H9 (cell line): ENCODE measurements at regions not wholly inside any gene's neighbourhood (a gene's known extent, or its start where the extent isn't known, plus 50 kb on each side); places are given as distances from the start of the nearest gene placed in this dataset.

Experiments used
- DNase-seq: peaks from one replicate; pipeline ENCODE4 v3.0.0-alpha.2; 2017
- H2AFZ ChIP-seq: one replicate; pipeline ENCODE4 v1.6.1; 2013; ENCODE audit warnings: mild to moderate bottlenecking, low read length, control low read depth, moderate library complexity
- H2AK5ac ChIP-seq: 2 replicates; pipeline ENCODE4 v1.6.1; 2013; ENCODE audit warnings: low read length, control low read depth, mixed read lengths; ENCODE audit not compliant: insufficient read length
- H2BK120ac ChIP-seq: one replicate; pipeline ENCODE4 v1.6.1; 2013; ENCODE audit warnings: low read depth, mild to moderate bottlenecking, low read length, control low read depth, inconsistent platforms; ENCODE audit not compliant: poor library complexity, severe bottlenecking
- H2BK12ac ChIP-seq: 2 replicates; pipeline ENCODE4 v1.6.1; 2013; ENCODE audit warnings: low read length, control low read depth, mixed read lengths, low read depth; ENCODE audit not compliant: insufficient read length
- H2BK15ac ChIP-seq: 2 replicates; pipeline ENCODE4 v1.6.1; 2013; ENCODE audit warnings: low read depth, low read length, control low read depth
- H2BK20ac ChIP-seq: one replicate; pipeline ENCODE4 v1.6.1; 2013; ENCODE audit warnings: low read depth, mild to moderate bottlenecking, low read length, control low read depth, inconsistent platforms; ENCODE audit not compliant: poor library complexity, severe bottlenecking
- H2BK5ac ChIP-seq: 2 replicates; pipeline ENCODE4 v1.6.1; 2013; ENCODE audit warnings: low read length, control low read depth, mixed read lengths; ENCODE audit not compliant: insufficient read length
- H3K14ac ChIP-seq: 2 replicates; pipeline ENCODE4 v1.6.1; 2013; ENCODE audit warnings: low read length, control low read depth; ENCODE audit not compliant: insufficient read depth
- H3K18ac ChIP-seq: 2 replicates; pipeline ENCODE4 v1.6.1; 2013; ENCODE audit warnings: low read depth, mild to moderate bottlenecking, mixed read lengths, low read length, control low read depth; ENCODE audit not compliant: insufficient read length
- H3K23ac ChIP-seq: 2 replicates; pipeline ENCODE4 v1.6.1; 2013; ENCODE audit warnings: low read length, control low read depth, mixed read lengths, low read depth; ENCODE audit not compliant: insufficient read length
- H3K23me2 ChIP-seq: 2 replicates; pipeline ENCODE4 v1.6.1; 2013; ENCODE audit warnings: low read depth, mild to moderate bottlenecking, mixed read lengths, low read length, control low read depth; ENCODE audit not compliant: insufficient read length, poor library complexity, severe bottlenecking
- H3K27ac ChIP-seq: 2 replicates; pipeline ENCODE4 v1.5.1; 2013; ENCODE audit warnings: low read length, control low read depth, mixed read lengths, low read depth; ENCODE audit not compliant: insufficient read length
- H3K27me3 ChIP-seq: 2 replicates; pipeline ENCODE4 v1.6.1; 2013; ENCODE audit warnings: low read length, control low read depth, inconsistent platforms; ENCODE audit not compliant: insufficient read depth
- H3K4ac ChIP-seq: 2 replicates; pipeline ENCODE4 v1.6.1; 2013; ENCODE audit warnings: low read depth, mild to moderate bottlenecking, control low read depth, inconsistent platforms, low read length, moderate library complexity
- H3K4me1 ChIP-seq: 2 replicates; pipeline ENCODE4 v1.6.1; 2013; ENCODE audit warnings: low read length, control low read depth, inconsistent platforms; ENCODE audit not compliant: insufficient read depth
- H3K4me2 ChIP-seq: 2 replicates; pipeline ENCODE4 v1.6.1; 2013; ENCODE audit warnings: low read length, control low read depth, mixed read lengths; ENCODE audit not compliant: insufficient read length, insufficient read depth
- H3K56ac ChIP-seq: 2 replicates; pipeline ENCODE4 v1.6.1; 2013; ENCODE audit warnings: low read depth, mild to moderate bottlenecking, mixed read lengths, low read length, control low read depth; ENCODE audit not compliant: insufficient read length
- H3K79me1 ChIP-seq: 2 replicates; pipeline ENCODE4 v1.6.1; 2013; ENCODE audit warnings: low read depth, mild to moderate bottlenecking, moderate library complexity, low read length, control low read depth, inconsistent platforms; ENCODE audit not compliant: insufficient read depth, poor library complexity, severe bottlenecking
- H3K79me2 ChIP-seq: 2 replicates; pipeline ENCODE4 v1.6.1; 2013; ENCODE audit warnings: low read length, control low read depth, inconsistent platforms; ENCODE audit not compliant: insufficient read depth
- H3K9ac ChIP-seq: 2 replicates; pipeline ENCODE4 v1.6.1; 2013; ENCODE audit warnings: low read length, control low read depth, mixed read lengths; ENCODE audit not compliant: insufficient read length; ENCODE audit errors: extremely low read depth
- H3K9me3 ChIP-seq: one replicate; pipeline ENCODE4 v1.6.1; 2013; ENCODE audit warnings: low read depth, low read length, inconsistent platforms; ENCODE audit not compliant: control insufficient read depth
- H3T11ph ChIP-seq: one replicate; pipeline ENCODE4 v1.6.1; 2013; ENCODE audit warnings: mild to moderate bottlenecking, low read length, control low read depth, inconsistent platforms
- H4K20me1 ChIP-seq: one replicate; pipeline ENCODE4 v1.6.1; 2013; ENCODE audit not compliant: control insufficient read depth, insufficient read length, insufficient read depth
- H4K5ac ChIP-seq: 2 replicates; pipeline ENCODE4 v1.6.1; 2013; ENCODE audit warnings: low read depth, mild to moderate bottlenecking, mixed read lengths, low read length, control low read depth; ENCODE audit not compliant: insufficient read length
- H4K8ac ChIP-seq: replicated peaks from 2 replicates; pipeline ENCODE4 v1.6.1; 2013; ENCODE audit warnings: low read length, control low read depth, mixed read lengths, low read depth; ENCODE audit not compliant: insufficient read length
- H4K91ac ChIP-seq: 2 replicates; pipeline ENCODE4 v1.6.1; 2013; ENCODE audit warnings: low read depth, mild to moderate bottlenecking, moderate library complexity, mixed read lengths, low read length, control low read depth; ENCODE audit not compliant: insufficient read length
- H3K27ac Mint-ChIP-seq, 3 experiments: 2 replicates in 2 of 3; 3 replicates in 1 of 3; pipeline ENCODE4 v1.8.0; 2020 to 2021; ENCODE audit warnings: mixed read lengths in 3 of 3, mild to moderate bottlenecking in 1 of 3, moderate library complexity in 1 of 3
- H3K27me3 Mint-ChIP-seq: 2 replicates; pipeline ENCODE4 v1.8.0; 2021; ENCODE audit warnings: low read depth, mild to moderate bottlenecking, moderate library complexity, mixed read lengths
- H3K36me3 Mint-ChIP-seq, 3 experiments: 2 replicates in 2 of 3; 3 replicates in 1 of 3; pipeline ENCODE4 v1.8.0; 2020 to 2021; ENCODE audit warnings: low read depth in 3 of 3, mixed read lengths in 3 of 3; ENCODE audit not compliant: insufficient read depth in 1 of 3
- H3K4me1 Mint-ChIP-seq, 2 experiments: 2 replicates each; pipeline ENCODE4 v1.8.0; 2020; ENCODE audit warnings: mixed read lengths in 2 of 2
- H3K4me3 Mint-ChIP-seq, 2 experiments: 2 replicates in 1 of 2; 3 replicates in 1 of 2; pipeline ENCODE4 v1.8.0; 2020 to 2021; ENCODE audit warnings: mild to moderate bottlenecking in 2 of 2, mixed read lengths in 2 of 2, moderate library complexity in 1 of 2
- H3K9me3 Mint-ChIP-seq, 2 experiments: 2 replicates in 1 of 2; 3 replicates in 1 of 2; pipeline ENCODE4 v1.8.0; 2020; ENCODE audit warnings: mild to moderate bottlenecking in 2 of 2, mixed read lengths in 2 of 2, moderate library complexity in 1 of 2
- CTCF ChIP-seq: fragments of 200-600 bp; sonication (generic); conservative IDR thresholded peaks from 3 replicates; pipeline ENCODE4 v1.8.0; 2021; ENCODE audit warnings: antibody characterized with exemption, mild to moderate bottlenecking
- WGBS: extraction: QIAGEN DNeasy Blood & Tissue Kit; methylation state at CpG from one replicate; pipeline ENCODE4 v1.1.7; 2013; ENCODE audit warnings: missing lambda C conversion rate, low lambda C conversion rate, mixed read lengths; ENCODE audit not compliant: insufficient read length; ENCODE audit errors: extremely low coverage; 5-methylcytosine and 5-hydroxymethylcytosine counted together

DNA sequence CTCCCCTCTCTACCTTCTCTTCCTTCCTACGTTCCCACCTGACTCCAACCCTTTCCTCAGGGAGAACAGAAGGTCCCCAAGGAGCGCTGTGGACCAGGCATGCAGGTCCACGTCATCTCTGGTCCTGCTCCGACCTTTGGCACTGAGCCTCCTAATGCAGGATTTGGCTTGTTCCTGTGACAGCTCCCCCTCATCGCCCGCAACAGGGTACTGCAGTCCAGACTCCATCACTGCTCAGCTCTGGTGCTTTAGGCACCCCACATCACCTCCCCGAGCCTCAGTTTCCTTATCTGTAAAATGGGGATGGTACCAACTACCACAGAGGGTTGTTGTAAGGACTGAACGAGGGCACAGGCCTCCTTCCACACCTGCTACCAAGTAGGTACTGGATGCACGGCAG lies 54.6 kb downstream of the FHIP2A start:
- TF ChIP-seq CTCF: no peak
- no peak overlapping the region for H4K91ac ChIP-seq
- no peaks in the 10 kb centered on the region for H3K9me3 Mint-ChIP-seq
- H2BK15ac ChIP-seq: no peak overlapping the region
- H3K27ac Mint-ChIP-seq: no peak overlapping the region; a peak in 1 of 7 replicates
- H3K9ac ChIP-seq: no peak overlapping the region
- no peaks in the 10 kb centered on the region for H3K79me2 ChIP-seq
- H3K4me1 Mint-ChIP-seq: peaks cover 23 to 32% of the 10 kb centered on the region in 2 experiments
- no peak overlapping the region for H3K18ac ChIP-seq
- H3K27ac ChIP-seq: no peak overlapping the region
- H2AFZ ChIP-seq: no peak overlapping the region
- no peak overlapping the region for H4K8ac ChIP-seq
- no peak overlapping the region for H2AK5ac ChIP-seq
- no peak overlapping the region for H3K56ac ChIP-seq
- no peak overlapping the region for H3K23ac ChIP-seq
- H3K4me1 ChIP-seq: peaks cover 2% of the 10 kb centered on the region; the same call in 1 of the 2 replicates
- H2BK5ac ChIP-seq: no peak overlapping the region
- no peaks in the 10 kb centered on the region; a peak in 1 of 7 replicates for H3K36me3 Mint-ChIP-seq
- H3K9me3 ChIP-seq: no peaks in the 10 kb centered on the region
- H4K20me1 ChIP-seq: no peaks in the 10 kb centered on the region
- no peak overlapping the region for H3K4ac ChIP-seq
- no peak overlapping the region for H3T11ph ChIP-seq
- peak; percentile 36 for DNase-seq
- H3K4me2 ChIP-seq: no peak overlapping the region
- H3K4me3 Mint-ChIP-seq: no peak overlapping the region
- no peaks in the 10 kb centered on the region for H3K27me3 ChIP-seq
- no peak overlapping the region for H4K5ac ChIP-seq
- no peaks in the 10 kb centered on the region for H3K23me2 ChIP-seq
- no CpG with 5 or more reads among the region's 9 CpGs for WGBS
- no peak overlapping the region for H2BK20ac ChIP-seq
- peaks cover 7% of the 10 kb centered on the region for H3K27me3 Mint-ChIP-seq
- no peak overlapping the region for H3K14ac ChIP-seq
- no peak overlapping the region for H2BK120ac ChIP-seq
- no peaks in the 10 kb centered on the region for H3K79me1 ChIP-seq
- no peak overlapping the region for H2BK12ac ChIP-seq
